HT-29 (cell line): ENCODE measurements at regions not wholly inside any gene's neighbourhood (a gene's known extent, or its start where the extent isn't known, plus 50 kb on each side); places are given as distances from the start of the nearest gene placed in this dataset.

ENCODE experiments used
- DNase-seq: peaks from one replicate; pipeline ENCODE4 v3.0.0-alpha.2; 2015; ENCODE audit warnings: low spot score

DNA sequence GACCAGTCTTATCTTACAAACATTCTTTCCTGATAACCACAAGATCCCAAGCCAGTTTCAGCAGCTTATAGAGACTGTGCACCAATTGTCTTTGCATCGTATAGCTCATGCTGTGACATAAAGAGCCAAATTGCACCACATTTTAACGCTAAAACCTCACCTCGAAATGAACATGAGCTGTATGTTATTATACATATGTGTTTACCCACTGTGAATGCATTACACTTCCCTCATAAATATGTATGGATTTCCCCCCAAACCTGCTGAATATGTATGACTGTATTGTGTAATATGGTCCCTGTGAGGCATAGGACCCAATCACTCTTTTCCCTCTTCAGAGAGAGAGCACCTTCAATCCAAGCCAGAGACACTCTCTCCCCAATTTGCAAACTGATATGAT lies 692.4 kb downstream of the NLGN4X start:
- DNase-seq, result no peak

DNA sequence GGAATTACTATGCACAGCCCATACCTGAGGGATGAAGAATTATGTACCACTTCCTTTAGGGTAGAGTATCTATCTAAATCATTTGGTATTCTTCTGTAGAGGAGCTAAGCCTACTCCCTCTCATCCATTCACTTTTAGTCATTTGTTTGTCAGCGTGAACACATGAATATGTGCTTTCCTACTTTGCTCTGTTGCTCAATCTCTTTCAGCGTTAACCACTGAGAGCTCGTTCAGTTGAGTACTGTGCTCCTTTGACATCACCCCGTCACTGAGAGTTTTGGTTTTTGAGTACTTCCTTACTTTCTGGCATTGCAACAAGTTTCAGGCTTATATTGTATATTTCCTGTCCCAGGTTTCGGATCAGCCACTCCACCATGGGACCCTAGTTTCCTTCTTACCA lies 700.6 kb downstream of the NLGN4X start:
- no peak for DNase-seq

DNA sequence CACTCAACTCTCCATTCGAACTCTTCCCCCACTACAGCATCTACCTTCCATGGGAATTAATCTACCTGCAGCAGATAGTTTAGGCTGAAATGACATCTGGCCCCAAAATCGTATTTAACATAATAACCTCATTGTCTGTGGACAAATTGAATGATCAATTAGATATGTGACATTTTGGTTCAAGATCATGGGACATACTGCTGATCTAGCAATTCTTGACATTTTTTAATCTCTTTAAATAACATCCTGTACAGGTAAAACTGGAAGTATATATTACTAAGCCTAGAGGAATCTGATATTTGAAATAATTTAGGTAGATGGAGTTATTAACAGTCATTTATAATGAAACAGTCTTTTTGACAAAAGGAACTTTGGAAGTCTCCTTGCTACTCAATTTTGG lies 702.5 kb downstream of the NLGN4X start:
- no peak for DNase-seq

DNA sequence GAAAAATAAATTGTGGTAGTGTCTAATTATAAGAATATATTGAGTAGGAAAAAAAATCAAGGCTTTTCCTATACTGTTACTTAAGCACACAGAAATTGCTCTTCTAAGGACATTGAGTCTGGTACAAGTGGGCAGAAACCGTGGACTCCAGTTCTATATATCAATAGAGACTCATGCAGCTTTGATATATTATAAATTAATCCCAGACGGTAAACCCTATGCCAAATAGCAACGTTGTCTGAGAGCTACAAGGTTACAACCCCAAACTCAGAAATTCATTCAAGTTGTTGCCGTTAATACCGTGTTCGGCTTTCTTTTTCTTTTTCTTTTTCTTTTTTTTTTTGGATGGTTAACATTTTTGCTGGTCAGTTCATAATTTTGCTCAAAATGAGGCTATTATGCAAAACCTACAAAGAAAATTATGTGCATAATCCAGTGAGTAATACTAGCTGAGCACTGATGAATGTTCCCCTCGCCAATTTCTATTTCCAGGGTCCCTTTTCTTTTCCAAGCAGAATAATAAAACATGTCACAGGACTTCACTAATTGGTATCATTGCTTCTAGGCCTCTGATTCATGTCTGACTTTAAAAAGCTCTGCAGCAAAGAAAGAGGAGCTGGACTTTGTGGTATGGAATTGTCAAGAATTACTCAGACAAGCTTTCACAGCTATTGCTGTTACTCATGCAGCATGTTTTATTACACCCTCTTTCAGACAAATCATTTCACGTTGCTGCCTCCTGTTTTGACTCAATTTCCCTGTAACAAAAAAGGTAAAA lies 737.7 kb downstream of the NLGN4X start:
- DNase-seq, result no peak

DNA sequence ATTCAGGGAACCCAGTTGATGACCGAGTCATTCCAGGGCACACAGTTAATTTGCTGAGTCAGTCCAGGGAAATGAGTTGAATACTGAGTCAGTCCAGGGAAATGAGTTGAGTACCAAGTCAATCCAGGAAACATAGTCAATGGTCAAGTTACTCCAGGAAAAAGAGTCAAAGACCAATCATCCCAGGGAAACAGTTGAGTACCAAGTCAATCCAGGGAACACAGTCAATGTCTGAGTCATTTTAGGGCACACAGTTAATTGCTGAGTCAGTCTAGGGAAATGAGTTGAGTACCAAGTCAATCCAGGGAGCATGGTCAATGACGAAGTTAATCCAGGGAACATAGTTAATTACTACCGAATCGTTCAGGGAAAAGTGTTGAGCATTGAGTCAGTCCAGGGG lies 754.4 kb downstream of the NLGN4X start:
- DNase-seq, result no peak

DNA sequence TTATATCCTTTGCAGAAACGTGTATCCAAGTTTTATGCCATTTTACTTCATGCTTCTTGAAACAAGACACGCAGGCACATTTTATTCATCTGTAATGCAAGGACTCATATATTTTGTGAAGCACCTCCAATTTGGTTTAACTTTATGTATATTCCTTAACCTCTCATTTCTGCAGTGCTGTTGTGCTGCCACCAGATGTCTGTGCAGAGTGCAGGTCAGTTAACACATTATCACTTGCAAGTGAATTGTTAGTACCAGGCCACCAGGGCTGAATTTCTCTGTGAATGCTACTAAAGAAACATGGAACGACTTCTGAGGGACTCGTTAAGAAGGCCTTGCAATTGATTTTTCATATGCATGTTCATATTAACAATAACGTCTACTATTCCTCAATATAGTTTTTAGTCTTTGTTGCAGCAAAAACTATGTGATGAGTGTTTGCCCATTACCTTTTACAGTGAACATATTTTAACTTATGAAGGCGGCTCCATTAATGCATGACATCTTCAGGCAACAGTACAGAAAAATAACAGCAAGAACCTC lies 770.3 kb downstream of the NLGN4X start:
- peak; percentile 35 for DNase-seq

DNA sequence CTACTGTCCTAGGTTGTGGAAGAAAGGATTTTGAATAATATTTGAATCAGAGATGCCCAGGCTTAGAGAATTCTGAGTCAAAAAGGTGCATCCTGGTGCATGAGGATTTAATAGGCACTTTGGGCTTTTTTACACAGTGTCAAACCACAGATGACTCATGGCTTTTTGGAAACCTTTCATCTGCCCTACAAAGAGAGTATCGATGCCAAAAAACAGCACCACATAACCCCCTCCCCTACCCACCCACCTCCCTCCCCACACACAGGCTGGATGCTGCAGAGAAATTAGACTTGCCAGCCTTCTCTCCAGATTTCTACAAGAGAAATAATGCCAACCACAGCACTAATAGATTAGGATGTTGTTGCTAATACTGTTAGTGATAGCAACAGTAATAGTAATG lies 779.3 kb downstream of the NLGN4X start:
- no peak for DNase-seq

DNA sequence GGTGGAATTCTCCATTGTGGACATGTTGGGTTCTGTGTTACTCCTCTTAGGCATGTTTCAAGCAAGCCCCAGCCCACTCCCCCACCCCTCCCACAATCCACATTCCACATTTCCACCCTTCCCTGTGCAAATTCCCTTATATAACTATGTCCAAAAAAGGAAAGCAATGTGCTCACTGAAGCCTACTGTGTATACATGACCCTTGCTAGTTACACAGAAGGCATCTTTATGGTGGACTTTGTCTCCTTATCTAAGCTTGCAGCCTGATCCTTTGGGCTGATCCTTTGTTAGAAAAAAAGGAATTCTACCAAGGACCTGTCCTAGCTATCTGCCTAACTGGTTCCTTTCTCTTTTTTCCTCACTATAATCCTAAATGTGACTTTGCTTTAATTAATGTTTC lies 796.8 kb downstream of the NLGN4X start:
- DNase-seq, result no peak

DNA sequence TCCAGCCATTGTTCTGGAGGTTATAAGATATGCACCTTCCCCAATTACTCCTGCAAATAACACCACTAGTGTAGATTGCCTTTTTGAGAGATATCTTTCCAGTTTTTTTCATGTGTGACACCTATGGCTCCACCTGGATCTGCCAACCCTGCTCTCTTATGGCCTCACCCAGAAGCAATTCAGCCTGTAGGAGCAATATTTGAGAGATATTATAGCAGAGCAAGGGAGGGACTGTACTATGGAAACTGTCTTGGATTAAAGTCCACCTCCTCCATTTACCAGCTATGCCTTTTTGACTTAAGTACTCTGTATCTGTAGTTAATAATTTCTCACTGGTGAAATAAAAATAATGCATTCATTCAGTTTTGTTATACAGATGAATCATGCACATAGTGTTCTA lies 803.5 kb downstream of the NLGN4X start:
- DNase-seq, result no peak

DNA sequence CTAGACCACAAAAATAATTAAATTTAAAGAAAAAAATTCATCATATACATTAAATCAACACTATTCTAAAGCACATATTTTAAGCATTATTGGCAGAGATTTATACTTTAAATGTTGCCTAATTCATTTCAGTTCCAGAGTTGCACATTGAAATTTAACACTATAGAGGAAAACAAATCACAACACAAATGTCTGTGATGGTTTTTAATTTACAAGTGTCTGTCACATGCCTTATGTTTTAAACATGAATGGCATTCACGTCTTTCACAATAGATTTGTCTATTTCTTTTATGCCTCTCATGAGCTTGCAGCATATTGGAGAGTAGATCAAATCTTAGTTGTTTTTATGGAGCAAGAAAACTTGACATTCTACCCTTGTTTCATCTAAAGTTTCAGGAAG lies 811.3 kb downstream of the NLGN4X start:
- no peak for DNase-seq

DNA sequence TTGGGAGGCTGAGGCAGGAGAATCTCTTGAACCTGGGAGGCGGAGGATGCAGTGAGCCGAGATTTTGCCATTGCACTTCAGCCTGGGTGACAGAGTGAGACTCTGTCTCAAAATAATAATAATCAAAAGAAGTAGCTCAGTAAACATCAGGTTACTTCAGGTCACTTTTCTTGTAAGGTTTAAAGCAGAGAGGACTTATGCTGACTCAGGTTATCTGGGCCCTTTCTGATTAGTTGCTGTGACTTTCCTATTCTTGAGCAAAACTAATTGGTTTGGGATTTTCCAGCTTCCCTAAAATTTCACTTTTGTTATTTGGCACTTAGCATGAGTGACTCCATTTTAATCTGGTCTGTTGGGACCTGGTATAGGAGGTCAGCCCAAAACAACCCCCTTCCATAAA lies 812.9 kb downstream of the NLGN4X start:
- no peak for DNase-seq

DNA sequence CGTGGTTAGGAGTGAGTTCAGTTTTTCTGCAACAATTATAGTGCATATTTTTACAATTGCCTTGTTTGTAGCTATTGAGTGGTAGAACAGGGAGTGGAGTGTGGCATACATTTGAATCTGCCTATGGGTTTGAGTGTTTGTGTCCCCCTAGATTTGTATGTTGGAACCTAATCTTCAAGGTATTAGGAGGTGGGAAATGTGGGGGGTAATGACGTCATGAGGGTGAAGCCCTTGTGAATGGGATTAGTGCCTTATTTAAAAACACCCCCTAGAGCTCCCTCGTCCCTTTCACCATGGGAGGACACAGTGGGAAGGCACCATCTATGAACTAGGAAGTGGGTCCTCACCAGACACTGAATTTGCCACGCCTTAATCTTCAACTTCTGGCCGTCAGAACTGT lies 819.6 kb downstream of the NLGN4X start:
- no peak for DNase-seq

DNA sequence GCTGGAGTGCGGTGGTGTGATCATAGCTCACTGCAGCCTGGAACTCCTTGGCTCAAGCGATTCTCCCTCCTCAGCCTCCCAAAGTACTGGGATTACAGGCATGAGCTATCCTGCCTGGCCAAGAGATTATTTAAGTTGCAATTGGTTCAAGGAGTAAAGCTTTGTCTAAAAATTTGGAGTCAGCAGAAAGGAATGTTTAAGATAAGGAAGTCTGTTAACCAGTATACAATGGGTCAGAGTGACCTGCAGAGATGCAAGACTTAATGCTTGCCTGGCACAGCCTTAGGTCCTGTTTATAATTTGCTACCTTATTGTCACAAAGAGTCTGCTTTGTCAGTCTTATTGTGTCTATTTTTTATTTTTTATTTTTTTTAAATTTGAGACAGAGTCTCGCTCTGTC lies 826.2 kb downstream of the NLGN4X start:
- DNase-seq, result no peak

DNA sequence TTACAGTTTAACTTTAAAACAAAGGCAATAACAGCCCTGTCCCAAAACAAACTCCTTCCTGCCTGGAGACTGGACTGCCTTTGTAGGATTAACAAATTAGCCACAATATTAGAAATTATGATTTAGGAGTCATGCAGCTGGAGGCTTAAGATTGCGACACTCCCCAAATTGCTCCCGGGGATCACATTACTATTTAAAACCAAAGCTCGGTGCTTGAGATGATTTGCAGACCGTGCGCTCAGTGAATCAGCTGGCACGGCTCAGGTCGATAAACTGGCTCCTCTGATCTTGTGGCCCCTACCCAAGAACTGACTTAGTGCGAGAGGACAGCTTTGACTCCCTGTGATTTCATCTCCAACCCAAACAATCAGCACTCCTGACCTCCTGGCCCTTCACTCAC lies 829.3 kb downstream of the NLGN4X start:
- DNase-seq, result no peak

DNA sequence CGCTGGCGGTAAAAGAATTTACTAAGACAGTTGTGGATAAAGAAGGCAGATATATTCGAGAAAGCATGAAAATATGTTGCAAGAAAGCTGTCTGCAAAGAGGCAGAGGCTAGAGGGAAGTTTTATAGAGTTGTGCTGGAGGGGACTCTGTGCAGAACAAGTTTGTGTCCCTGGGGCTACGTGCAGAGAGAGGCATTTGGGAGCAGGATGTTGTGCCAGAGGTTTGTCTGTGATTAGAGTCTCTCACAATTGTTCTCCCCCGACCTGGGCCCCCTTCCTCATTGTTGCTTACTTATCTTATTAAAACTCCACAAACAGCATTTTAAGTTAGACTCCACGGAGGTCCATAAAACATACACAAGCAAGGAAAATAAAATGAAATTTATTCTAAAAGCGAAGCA lies 831.3 kb downstream of the NLGN4X start:
- no peak for DNase-seq

DNA sequence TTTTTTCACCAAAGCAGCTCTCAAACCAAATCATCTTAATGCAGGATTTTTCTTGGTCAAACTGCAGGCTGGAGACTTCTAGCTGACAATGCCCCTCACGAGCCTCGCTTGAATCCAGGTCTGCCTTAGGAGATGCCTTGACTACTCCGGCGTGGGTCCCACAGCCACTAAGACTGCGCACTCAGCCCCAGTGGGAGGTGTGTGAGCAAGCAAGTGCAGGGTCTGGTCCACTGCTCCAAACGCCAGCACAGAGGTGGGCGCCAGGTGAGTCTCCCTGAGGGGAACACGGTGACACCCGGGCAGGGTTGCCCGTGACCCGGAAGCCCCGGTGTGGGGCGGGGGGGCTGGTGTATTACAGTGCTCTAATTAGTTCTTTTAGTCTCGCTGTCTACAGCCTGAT lies 838.3 kb downstream of the NLGN4X start:
- DNase-seq, result no peak

DNA sequence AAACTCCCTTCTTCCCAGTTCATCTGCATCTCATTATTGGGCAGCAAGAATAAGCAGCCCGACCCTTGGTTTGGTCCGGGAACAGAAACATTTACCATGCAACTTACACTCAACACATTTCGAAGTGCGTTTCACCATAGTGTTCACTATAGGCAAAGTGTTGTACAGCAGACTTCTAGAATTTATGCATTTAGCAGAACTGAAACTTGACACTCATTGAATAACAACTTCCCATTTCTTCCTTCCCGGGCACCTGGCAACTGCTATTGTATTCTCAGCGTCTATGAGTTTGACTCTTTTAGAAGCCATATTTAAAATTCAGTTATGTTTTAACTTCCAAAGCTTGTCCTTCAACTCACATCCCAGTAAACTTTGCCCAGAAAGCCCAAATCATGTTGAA lies 840.6 kb downstream of the NLGN4X start:
- DNase-seq, result no peak

DNA sequence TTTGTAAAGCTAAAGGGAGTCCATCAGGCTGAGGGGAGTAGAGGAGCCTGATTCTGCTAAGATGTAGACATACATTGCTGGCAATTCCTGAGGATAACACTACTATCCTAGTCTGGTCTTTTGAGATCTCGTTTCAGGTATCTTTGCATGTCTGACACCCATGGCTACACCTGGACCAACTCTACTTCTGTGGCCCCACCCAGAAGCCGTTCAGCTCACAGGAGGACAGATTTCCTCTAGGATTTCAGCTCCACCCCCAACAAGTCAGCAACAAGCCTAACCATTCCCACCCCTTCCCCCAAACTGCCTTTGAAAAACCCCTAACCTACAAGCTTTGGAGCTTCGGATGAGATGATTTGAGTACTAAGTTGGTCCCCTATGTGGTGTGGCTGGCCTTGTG lies 848.2 kb downstream of the NLGN4X start:
- no peak for DNase-seq

DNA sequence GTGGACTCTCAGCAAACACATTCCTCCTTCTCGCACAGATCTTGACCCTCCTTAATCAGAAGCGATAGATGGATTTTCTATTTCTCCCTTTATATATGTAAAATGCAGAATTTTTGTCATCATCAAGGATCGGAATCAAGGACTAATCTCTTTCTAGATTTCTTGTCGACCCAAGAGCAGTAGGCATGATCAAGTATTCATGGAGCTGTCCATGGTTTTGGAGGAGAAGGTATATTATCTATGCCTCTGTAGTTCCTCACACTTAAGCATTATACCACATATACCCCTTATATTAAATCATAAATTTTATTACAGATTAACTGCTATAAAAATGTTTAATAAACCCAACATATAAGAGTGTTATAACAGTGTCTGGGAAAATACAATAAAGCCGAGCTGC lies 886.8 kb downstream of the NLGN4X start:
- no peak for DNase-seq

DNA sequence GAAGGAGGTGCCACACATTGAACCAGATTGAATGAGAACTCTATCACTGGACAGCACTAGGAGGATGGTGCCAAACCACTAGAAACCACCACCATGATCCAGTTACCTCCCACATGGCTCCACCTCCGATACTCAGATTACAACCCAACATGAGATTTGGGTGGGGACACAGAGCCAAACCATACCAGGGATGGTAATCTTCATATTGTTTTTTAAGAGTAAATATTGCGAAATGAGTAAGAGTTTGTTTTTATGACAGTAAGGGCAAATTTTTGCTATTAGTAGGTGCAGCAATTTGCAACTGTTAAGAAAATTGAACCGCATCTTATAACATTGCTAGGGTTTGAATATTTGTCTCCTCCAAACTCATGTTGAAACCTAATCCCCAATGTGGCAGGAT lies 891.5 kb downstream of the NLGN4X start:
- no peak for DNase-seq

DNA sequence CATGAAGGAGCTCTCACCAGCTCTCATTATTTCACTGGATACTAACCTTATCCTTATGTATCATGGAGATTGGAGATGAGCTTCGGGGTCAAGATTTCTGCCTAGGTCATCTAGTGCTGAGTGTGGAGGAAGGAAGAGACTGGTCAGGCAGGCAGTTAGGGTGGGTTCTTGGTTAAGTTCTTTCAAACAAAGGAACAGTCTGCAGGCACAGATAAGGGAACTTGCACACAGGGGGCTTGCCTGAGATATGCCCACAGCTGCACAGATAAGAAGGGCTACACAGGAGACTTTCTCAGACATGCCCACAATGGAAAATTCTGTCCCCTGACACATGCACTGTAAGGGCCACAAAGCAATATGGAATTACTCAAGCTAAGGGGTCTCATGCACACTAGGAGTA lies 904.1 kb downstream of the NLGN4X start:
- no peak for DNase-seq

DNA sequence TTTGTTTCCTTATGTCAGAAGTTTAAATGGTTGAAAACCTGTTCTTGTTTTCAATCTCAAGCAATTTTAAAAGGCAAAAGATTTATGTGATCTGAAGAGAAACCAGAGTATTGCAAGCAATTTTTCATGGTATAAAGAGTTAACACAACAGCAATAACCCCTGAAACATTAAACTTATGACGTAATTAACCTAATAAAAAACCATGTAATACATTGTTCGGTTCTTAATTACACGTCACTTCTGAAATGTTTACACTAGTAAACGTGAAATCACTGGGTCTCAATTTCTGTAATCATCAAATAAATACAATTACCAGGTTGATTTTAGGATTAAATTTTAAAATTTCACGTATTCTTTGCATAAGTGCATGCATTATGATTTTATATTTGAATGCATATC lies 914.5 kb downstream of the NLGN4X start:
- no peak for DNase-seq

DNA sequence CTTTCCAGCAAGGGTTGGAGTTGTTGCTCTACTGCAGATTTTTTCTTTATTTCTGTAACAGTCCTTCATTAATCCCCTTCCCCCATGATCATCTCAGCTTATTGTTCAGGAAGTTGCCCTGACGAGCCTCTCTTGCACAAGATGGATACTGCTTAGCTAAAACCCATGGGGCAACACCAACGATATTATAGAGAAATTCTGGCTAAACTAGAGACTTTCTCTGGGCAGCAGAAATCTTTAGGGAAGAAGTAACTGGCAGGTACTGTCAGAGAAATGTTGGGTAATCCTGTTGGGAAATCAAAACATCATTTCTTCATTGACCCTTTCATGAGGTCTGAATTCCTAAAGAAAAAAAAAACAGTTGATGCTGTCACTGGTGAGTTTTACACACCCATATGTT lies 921.3 kb downstream of the NLGN4X start:
- no peak for DNase-seq

DNA sequence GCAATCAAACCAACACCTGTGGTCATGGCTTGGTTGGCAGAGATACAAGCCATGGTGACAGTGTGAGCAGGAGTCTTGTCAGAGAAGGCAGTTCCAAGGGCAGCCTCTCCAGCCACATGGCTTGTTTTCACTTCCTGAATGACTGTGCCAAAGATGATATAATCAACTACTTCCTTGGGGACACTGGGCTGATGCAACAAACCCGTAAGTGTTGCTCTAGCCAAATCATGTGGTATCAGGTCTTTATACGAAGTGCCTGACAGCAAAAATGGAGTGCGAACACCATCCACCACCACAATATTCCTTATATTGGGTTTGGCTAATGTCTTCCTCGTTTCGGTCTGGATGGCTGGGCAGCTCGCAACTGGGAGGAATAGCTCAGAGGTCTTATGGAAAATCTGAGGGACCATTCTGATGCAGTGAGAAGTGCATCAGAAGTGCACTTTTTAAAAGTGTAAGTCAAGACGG lies 922.0 kb downstream of the NLGN4X start:
- no peak for DNase-seq
